WTC11 (cell line): ENCODE measurements at regions not wholly inside any gene's neighbourhood (a gene's known extent, or its start where the extent isn't known, plus 50 kb on each side); places are given as distances from the start of the nearest gene placed in this dataset.
A peak's percentile ranks its signal among the peaks of the same experiment; 100 is the strongest.

Source experiments
- ATAC-seq: fragments of 200-7000 bp; cut with Tn5 transposase; 2 replicates; pipeline ENCODE4 v1.10.0; 2021; ENCODE audit warnings: mild to moderate bottlenecking, moderate library complexity
- CTCF ChIA-PET: fragments of 300-600 bp; sonication (Branson Sonifier 250); formaldehyde crosslinking; loops from one replicate; lab custom pipeline; 2021; ENCODE audit warnings: antibody characterized with exemption; lab: Charles Lee
- POLR2A ChIA-PET: fragments of 350-600 bp; sonication (Branson Sonifier 250); formaldehyde crosslinking; loops from one replicate; lab custom pipeline; 2021; ENCODE audit warnings: antibody characterized with exemption; lab: Charles Lee
- DNase-seq: peaks from one replicate; pipeline ENCODE4 v3.0.0; 2021; ENCODE audit warnings: low spot score
- H3K27ac Mint-ChIP-seq: 2 replicates; pipeline ENCODE4 v1.8.0; 2021; ENCODE audit warnings: mixed read lengths
- H3K27me3 Mint-ChIP-seq: 2 replicates; pipeline ENCODE4 v1.8.0; 2021; ENCODE audit warnings: low read depth, mild to moderate bottlenecking, moderate library complexity, mixed read lengths
- H3K36me3 Mint-ChIP-seq: 2 replicates; pipeline ENCODE4 v1.8.0; 2021; ENCODE audit warnings: mixed read lengths
- H3K4me1 Mint-ChIP-seq: 2 replicates; pipeline ENCODE4 v1.8.0; 2022; ENCODE audit warnings: mixed read lengths
- H3K4me3 Mint-ChIP-seq: 2 replicates; pipeline ENCODE4 v1.8.0; 2021; ENCODE audit warnings: mild to moderate bottlenecking, moderate library complexity, mixed read lengths
- H3K9me3 Mint-ChIP-seq: 2 replicates; pipeline ENCODE4 v1.8.0; 2021; ENCODE audit warnings: mixed read lengths
- CREB1 ChIP-seq: sonication (generic); formaldehyde crosslinking; IDR thresholded peaks from 2 replicates; pipeline ENCODE4 v1.8.0; 2023; ENCODE audit warnings: mild to moderate bottlenecking, missing genetic modification reagents
- GRHL2 ChIP-seq: fragments of 250-450 bp; sonication (Bioruptor Pico); IDR thresholded peaks from 2 replicates; pipeline ENCODE4 v1.8.0; 2022; ENCODE audit warnings: mild to moderate bottlenecking, moderate library complexity; ENCODE audit not compliant: insufficient replicate concordance, severe bottlenecking
- JAZF1 ChIP-seq: fragments of 250-450 bp; sonication (Bioruptor Pico); IDR thresholded peaks from 2 replicates; pipeline ENCODE4 v1.9.0; 2021; ENCODE audit warnings: moderate library complexity, mild to moderate bottlenecking, inconsistent platforms
- KAT7 ChIP-seq: sonication (generic); formaldehyde crosslinking; IDR thresholded peaks from 2 replicates; pipeline ENCODE4 v1.8.1; 2023; ENCODE audit warnings: missing genetic modification reagents, mild to moderate bottlenecking, borderline replicate concordance
- NFE2L1 ChIP-seq: sonication (generic); formaldehyde crosslinking; IDR thresholded peaks from 2 replicates; pipeline ENCODE4 v1.8.1; 2023; ENCODE audit warnings: missing genetic modification reagents
- NFYB ChIP-seq: sonication (generic); formaldehyde crosslinking; conservative IDR thresholded peaks from 2 replicates; pipeline ENCODE4 v1.8.0; 2022; ENCODE audit warnings: low read depth, missing genetic modification reagents
- PRRX2 ChIP-seq: fragments of 250-450 bp; sonication (Bioruptor Pico); IDR thresholded peaks from 2 replicates; pipeline ENCODE4 v1.8.0; 2021; ENCODE audit warnings: mild to moderate bottlenecking
- SMAD4 ChIP-seq: sonication (generic); formaldehyde crosslinking; IDR thresholded peaks from 2 replicates; pipeline ENCODE4 v1.8.0; 2022; ENCODE audit warnings: mild to moderate bottlenecking, missing genetic modification reagents
- TEAD4 ChIP-seq: sonication (generic); formaldehyde crosslinking; IDR thresholded peaks from 2 replicates; pipeline ENCODE4 v1.8.0; 2022; ENCODE audit warnings: mild to moderate bottlenecking, missing genetic modification reagents
- ZNF138 ChIP-seq: sonication (generic); formaldehyde crosslinking; conservative IDR thresholded peaks from 2 replicates; pipeline ENCODE4 v1.8.1; 2022; ENCODE audit warnings: mild to moderate bottlenecking, moderate library complexity, missing genetic modification reagents
- ZNF219 ChIP-seq: sonication (generic); formaldehyde crosslinking; IDR thresholded peaks from 2 replicates; pipeline ENCODE4 v1.8.0; 2023; ENCODE audit warnings: missing genetic modification reagents, mild to moderate bottlenecking, borderline replicate concordance
- ZNF232 ChIP-seq: sonication (generic); formaldehyde crosslinking; IDR thresholded peaks from 2 replicates; pipeline ENCODE4 v1.8.0; 2022; ENCODE audit warnings: mild to moderate bottlenecking, missing genetic modification reagents
- ZNF416 ChIP-seq: fragments of 250-450 bp; sonication (Bioruptor Pico); IDR thresholded peaks from 2 replicates; pipeline ENCODE4 v1.9.0; 2021; ENCODE audit warnings: mild to moderate bottlenecking, inconsistent platforms
- ZNF423 ChIP-seq: fragments of 250-450 bp; sonication (Bioruptor Pico); IDR thresholded peaks from 2 replicates; pipeline ENCODE4 v2.1.2; 2022; ENCODE audit warnings: mild to moderate bottlenecking, moderate library complexity
- TF ChIP-seq, protein P1 (sequence below): fragments of 250-450 bp; sonication (Bioruptor Pico); IDR thresholded peaks from 2 replicates; pipeline ENCODE4 v1.8.0; 2021; ENCODE audit warnings: mild to moderate bottlenecking
- TF ChIP-seq, protein P2 (sequence below): sonication (generic); formaldehyde crosslinking; IDR thresholded peaks from 2 replicates; pipeline ENCODE4 v1.8.0; 2022; ENCODE audit warnings: mild to moderate bottlenecking, missing genetic modification reagents
- TF ChIP-seq, protein P3 (sequence below): sonication (generic); formaldehyde crosslinking; IDR thresholded peaks from 2 replicates; pipeline ENCODE4 v1.8.1; 2022; ENCODE audit warnings: low read depth, mild to moderate bottlenecking, moderate library complexity, missing genetic modification reagents, borderline replicate concordance
- TF ChIP-seq, protein P4 (sequence below): sonication (generic); formaldehyde crosslinking; IDR thresholded peaks from 2 replicates; pipeline ENCODE4 v1.8.1; 2022; ENCODE audit warnings: mild to moderate bottlenecking, moderate library complexity, missing genetic modification reagents
- TF ChIP-seq, protein P5 (sequence below): sonication (generic); formaldehyde crosslinking; IDR thresholded peaks from 2 replicates; pipeline ENCODE4 v1.8.1; 2022; ENCODE audit warnings: mild to moderate bottlenecking, missing genetic modification reagents, moderate library complexity, borderline replicate concordance

DNA sequence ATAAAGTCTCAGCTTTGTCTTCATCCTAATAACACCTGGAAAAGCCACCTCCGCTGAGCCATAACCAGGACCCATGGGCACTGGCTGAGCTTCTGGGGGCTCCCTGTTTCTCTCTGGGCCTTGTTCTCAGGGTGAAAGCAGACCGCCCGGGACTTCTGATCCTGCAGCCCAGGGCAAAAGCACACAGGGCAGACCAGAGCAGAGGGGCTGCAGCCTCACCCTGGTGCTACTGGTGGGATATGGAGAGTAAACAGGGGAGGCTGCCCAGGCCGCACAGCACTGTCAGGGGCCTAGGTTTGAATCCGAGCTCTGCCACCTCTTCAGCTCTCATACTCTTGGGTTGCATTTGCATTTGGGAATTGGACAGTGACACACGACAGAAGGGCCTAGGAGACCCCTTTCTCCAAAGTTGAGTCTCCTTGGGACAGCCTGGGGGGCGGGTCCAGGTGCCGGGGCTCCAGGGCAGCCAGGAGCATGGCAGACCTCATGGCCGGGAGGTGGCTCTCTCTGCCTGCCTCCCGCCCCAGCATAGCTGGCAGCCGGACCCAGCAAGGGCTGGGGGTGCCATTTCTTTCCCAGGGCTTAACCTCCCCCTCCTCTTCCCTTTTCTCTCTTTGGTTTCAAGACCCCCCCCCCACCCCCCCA, 164.9 kb downstream of the INHBB start:
- Mint-ChIP-seq H3K9me3 (no peaks in the 10 kb centered on the region), H3K4me3 (no peak overlapping the region), H3K27ac (no peak overlapping the region), H3K4me1 (peaks cover 4% of the 10 kb centered on the region; the same call in 1 of the 2 replicates), H3K27me3 (peaks cover 18% of the 10 kb centered on the region), H3K36me3 (no peaks in the 10 kb centered on the region)
- ATAC-seq, result peak; percentile 33; the same call in 1 of the 2 replicates
- no peak for DNase-seq
- ChIA-PET POLR2A (no interaction called here), CTCF (interaction anchor here (1.1 to 5.4 kb wide), 5 partner anchors 11 to 170 kb away, joined by 3 to 49 read pairs (median 6); no protein-coding TSS in a partner anchor)
- TF ChIP-seq, protein P1, sequence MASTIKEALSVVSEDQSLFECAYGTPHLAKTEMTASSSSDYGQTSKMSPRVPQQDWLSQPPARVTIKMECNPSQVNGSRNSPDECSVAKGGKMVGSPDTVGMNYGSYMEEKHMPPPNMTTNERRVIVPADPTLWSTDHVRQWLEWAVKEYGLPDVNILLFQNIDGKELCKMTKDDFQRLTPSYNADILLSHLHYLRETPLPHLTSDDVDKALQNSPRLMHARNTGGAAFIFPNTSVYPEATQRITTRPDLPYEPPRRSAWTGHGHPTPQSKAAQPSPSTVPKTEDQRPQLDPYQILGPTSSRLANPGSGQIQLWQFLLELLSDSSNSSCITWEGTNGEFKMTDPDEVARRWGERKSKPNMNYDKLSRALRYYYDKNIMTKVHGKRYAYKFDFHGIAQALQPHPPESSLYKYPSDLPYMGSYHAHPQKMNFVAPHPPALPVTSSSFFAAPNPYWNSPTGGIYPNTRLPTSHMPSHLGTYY (CRISPR knock-in tag), result no peak
- TF ChIP-seq ZNF232 (CRISPR knock-in tag), result no peak
- TF ChIP-seq ZNF138 (CRISPR knock-in tag), result no peak

DNA sequence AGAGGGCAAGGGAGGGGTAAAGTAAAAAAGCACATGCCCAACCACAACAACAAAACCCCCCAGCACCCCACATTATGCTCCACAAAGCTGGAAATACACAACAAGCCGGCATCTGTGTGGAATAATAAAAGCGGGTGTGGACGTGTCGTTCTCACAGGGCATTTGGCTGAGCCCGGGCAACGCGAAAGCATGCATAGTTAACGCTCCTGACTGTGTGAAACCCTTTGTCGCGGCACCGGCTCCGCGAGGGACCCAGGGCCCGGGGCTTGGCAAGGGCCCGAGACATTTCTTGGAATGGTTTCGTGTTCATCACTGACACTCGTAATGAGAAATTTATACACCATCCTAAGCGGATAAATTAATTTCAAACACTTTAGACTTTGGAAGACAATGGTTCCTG, 165.6 kb downstream of the INHBB start:
- no peak overlapping the region for H3K27ac Mint-ChIP-seq
- peaks cover 4% of the 10 kb centered on the region; the same call in 1 of the 2 replicates for H3K4me1 Mint-ChIP-seq
- no peaks in the 10 kb centered on the region for H3K9me3 Mint-ChIP-seq
- CTCF ChIA-PET, result interaction anchor here (0.6 to 5.4 kb wide), 16 partner anchors 10 to 565 kb away, joined by 3 to 49 read pairs (median 4); no protein-coding TSS in a partner anchor
- H3K36me3 Mint-ChIP-seq, result no peaks in the 10 kb centered on the region
- POLR2A ChIA-PET, result no interaction called here
- H3K4me3 Mint-ChIP-seq, result no peak overlapping the region
- ATAC-seq, result peak; percentile 67
- TF ChIP-seq ZNF416 (CRISPR knock-in tag) (no peak), ZNF423 (CRISPR knock-in tag) (no peak), KAT7 (CRISPR knock-in tag) (no peak), SMAD4 (no peak), CREB1 (CRISPR knock-in tag) (no peak), NFE2L1 (CRISPR knock-in tag) (no peak), NFYB (no peak)
- TF ChIP-seq, protein P2, sequence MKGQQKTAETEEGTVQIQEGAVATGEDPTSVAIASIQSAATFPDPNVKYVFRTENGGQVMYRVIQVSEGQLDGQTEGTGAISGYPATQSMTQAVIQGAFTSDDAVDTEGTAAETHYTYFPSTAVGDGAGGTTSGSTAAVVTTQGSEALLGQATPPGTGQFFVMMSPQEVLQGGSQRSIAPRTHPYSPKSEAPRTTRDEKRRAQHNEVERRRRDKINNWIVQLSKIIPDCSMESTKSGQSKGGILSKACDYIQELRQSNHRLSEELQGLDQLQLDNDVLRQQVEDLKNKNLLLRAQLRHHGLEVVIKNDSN, result no peak
- TF ChIP-seq, protein P3, sequence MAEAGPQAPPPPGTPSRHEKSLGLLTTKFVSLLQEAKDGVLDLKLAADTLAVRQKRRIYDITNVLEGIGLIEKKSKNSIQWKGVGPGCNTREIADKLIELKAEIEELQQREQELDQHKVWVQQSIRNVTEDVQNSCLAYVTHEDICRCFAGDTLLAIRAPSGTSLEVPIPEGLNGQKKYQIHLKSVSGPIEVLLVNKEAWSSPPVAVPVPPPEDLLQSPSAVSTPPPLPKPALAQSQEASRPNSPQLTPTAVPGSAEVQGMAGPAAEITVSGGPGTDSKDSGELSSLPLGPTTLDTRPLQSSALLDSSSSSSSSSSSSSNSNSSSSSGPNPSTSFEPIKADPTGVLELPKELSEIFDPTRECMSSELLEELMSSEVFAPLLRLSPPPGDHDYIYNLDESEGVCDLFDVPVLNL (CRISPR knock-in tag), result no peak
- TF ChIP-seq, protein P4, sequence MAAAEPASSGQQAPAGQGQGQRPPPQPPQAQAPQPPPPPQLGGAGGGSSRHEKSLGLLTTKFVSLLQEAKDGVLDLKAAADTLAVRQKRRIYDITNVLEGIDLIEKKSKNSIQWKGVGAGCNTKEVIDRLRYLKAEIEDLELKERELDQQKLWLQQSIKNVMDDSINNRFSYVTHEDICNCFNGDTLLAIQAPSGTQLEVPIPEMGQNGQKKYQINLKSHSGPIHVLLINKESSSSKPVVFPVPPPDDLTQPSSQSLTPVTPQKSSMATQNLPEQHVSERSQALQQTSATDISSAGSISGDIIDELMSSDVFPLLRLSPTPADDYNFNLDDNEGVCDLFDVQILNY (CRISPR knock-in tag), result no peak
- DNase-seq, result peak; percentile 37
- peaks cover 24% of the 10 kb centered on the region for H3K27me3 Mint-ChIP-seq

DNA sequence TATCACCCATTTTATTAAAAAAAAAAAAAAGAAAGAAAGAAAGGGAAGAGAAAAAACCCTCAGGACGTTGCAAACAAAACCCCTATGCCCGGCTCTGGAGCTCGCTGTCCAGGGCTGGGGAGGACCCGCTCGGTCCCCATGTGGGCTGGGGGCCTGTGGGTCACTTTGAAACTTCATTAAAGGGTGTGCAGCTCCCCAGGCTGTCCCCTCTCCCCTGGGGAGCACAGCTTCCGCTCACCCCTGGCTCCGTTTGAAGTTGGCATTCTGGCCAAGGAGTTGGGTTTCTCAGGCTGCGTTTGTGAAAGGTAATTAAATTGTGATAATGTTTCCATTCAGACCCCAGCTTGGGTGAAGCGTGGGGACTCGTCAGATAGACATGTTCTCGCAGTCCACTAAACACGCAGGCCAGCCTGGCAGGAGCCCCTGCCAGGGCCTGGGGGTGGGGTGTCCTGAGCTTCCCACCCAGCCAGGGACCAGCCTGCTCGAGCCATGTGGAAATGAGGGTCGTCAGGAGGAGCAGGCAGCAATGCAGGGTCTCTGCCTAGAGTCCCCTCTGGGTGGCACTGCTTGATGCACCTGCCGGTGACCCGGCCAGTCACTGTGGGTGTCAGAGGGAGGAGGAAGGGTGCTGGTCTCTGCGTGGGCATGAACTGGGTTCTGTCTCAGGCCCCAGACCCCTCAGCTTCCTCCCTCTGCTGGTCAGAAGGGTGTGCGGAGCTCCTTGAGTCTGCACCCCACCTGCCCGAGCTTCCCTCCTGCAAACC, 166.2 kb downstream of the INHBB start:
- no peaks in the 10 kb centered on the region for H3K36me3 Mint-ChIP-seq
- H3K27ac Mint-ChIP-seq, result no peak overlapping the region
- CTCF ChIA-PET, result interaction anchor here (0.6 to 5.4 kb wide), 23 partner anchors 9 to 564 kb away, joined by 3 to 49 read pairs (median 4); no protein-coding TSS in a partner anchor
- H3K4me3 Mint-ChIP-seq, result no peak overlapping the region
- peak; percentile 57 for ATAC-seq
- H3K4me1 Mint-ChIP-seq, result peaks cover 4% of the 10 kb centered on the region; the same call in 1 of the 2 replicates
- H3K27me3 Mint-ChIP-seq, result peaks cover 23% of the 10 kb centered on the region
- POLR2A ChIA-PET, result no interaction called here
- no peaks in the 10 kb centered on the region for H3K9me3 Mint-ChIP-seq
- no peak for TF ChIP-seq TEAD4
- TF ChIP-seq, protein P5, sequence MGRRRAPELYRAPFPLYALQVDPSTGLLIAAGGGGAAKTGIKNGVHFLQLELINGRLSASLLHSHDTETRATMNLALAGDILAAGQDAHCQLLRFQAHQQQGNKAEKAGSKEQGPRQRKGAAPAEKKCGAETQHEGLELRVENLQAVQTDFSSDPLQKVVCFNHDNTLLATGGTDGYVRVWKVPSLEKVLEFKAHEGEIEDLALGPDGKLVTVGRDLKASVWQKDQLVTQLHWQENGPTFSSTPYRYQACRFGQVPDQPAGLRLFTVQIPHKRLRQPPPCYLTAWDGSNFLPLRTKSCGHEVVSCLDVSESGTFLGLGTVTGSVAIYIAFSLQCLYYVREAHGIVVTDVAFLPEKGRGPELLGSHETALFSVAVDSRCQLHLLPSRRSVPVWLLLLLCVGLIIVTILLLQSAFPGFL (CRISPR knock-in tag), result no peak
- TF ChIP-seq PRRX2 (CRISPR knock-in tag), result no peak
- TF ChIP-seq JAZF1 (CRISPR knock-in tag), result no peak
- no peak for TF ChIP-seq ZNF219 (CRISPR knock-in tag)
- TF ChIP-seq GRHL2 (CRISPR knock-in tag), result no peak
- no peak for DNase-seq
